Caco-2 (cell line): ENCODE measurements at regions not wholly inside any gene's neighbourhood (a gene's known extent, or its start where the extent isn't known, plus 50 kb on each side); places are given as distances from the start of the nearest gene placed in this dataset.

ENCODE experiments used
- BruUV-seq: library from RNA; stranded (reverse); fragments of 400-500 nt; replicated peaks from 2 replicates; lab custom pipeline; 2021; lab: Mats Ljungman, UMichigan
- CTCF ChIA-PET: fragments of 300-600 bp; sonication (Branson Sonifier 250); formaldehyde crosslinking; loops from one replicate; lab custom pipeline; 2022; ENCODE audit warnings: antibody characterized with exemption; lab: Charles Lee
- POLR2A ChIA-PET: fragments of 300-600 bp; sonication (Branson Sonifier 250); formaldehyde crosslinking; loops from one replicate; lab custom pipeline; 2022; ENCODE audit warnings: antibody characterized with exemption; lab: Charles Lee
- DNase-seq, 2 experiments: peaks; one replicate each; pipeline versions ENCODE4 v3.0.0 to v3.0.0-alpha.2; 2020 to 2022
- H3K27me3 ChIP-seq: replicated peaks from 2 replicates; pipeline ENCODE4 v1.6.0; 2011; ENCODE audit warnings: low read length; ENCODE audit not compliant: control insufficient read depth, insufficient read depth
- H3K36me3 ChIP-seq: 2 replicates; pipeline ENCODE4 v1.5.1; 2011; ENCODE audit warnings: low read length; ENCODE audit not compliant: control insufficient read depth, insufficient read depth
- H3K4me1 ChIP-seq: fragments of 250-450 bp; sonication (Bioruptor Pico); 2 replicates; pipeline ENCODE4 v1.5.1; 2020; ENCODE audit warnings: mild to moderate bottlenecking
- H3K4me3 ChIP-seq: 2 replicates; pipeline ENCODE4 v1.5.1; 2011; ENCODE audit warnings: low read depth, mild to moderate bottlenecking, control low read depth, low read length
- H3K9me3 ChIP-seq: fragments of 250-450 bp; sonication (Bioruptor Pico); 2 replicates; pipeline ENCODE4 v1.5.1; 2020; ENCODE audit warnings: mild to moderate bottlenecking, moderate library complexity
- H3K27ac Mint-ChIP-seq: one replicate; pipeline ENCODE4 v1.8.0; 2022; ENCODE audit warnings: mixed read lengths; ENCODE audit not compliant: unreplicated experiment
- H3K27me3 Mint-ChIP-seq: one replicate; pipeline ENCODE4 v1.8.0; 2022; ENCODE audit warnings: mixed read lengths; ENCODE audit not compliant: insufficient read depth, unreplicated experiment
- H3K36me3 Mint-ChIP-seq: one replicate; pipeline ENCODE4 v1.8.0; 2022; ENCODE audit warnings: mild to moderate bottlenecking, mixed read lengths; ENCODE audit not compliant: insufficient read depth, unreplicated experiment
- H3K4me1 Mint-ChIP-seq: one replicate; pipeline ENCODE4 v1.8.0; 2022; ENCODE audit warnings: low read depth, mixed read lengths; ENCODE audit not compliant: unreplicated experiment
- H3K4me3 Mint-ChIP-seq: one replicate; pipeline ENCODE4 v1.8.0; 2022; ENCODE audit warnings: mild to moderate bottlenecking, moderate library complexity, mixed read lengths; ENCODE audit not compliant: unreplicated experiment
- H3K9me3 Mint-ChIP-seq: one replicate; pipeline ENCODE4 v1.8.0; 2022; ENCODE audit warnings: mixed read lengths; ENCODE audit not compliant: unreplicated experiment
- CTCF ChIP-seq, 2 experiments: fragments of 200-600 bp in 1 of 2; IDR thresholded peaks; 1 replicate in 1 of 2; 2 replicates in 1 of 2; pipeline versions ENCODE4 v1.5.1 to v1.8.0; 2011 to 2022; ENCODE audit warnings: antibody characterized with exemption in 1 of 2, control low read depth in 1 of 2, inconsistent platforms in 1 of 2, low read depth in 1 of 2, low read length in 1 of 2, mild to moderate bottlenecking in 1 of 2, moderate library complexity in 1 of 2; ENCODE audit not compliant: insufficient read depth in 1 of 2, severe bottlenecking in 1 of 2, unreplicated experiment in 1 of 2
- intact Hi-C: fragments of 100-400 bp; cut with micrococcal nuclease; formaldehyde crosslinking; loops from one replicate; pipeline ENCODE4 v1.10.0; 2022; ENCODE audit not compliant: unreplicated experiment

GRCh38 chr3:146300768-146301167, 49.9 kb upstream of the PLSCR4 start:
- ChIA-PET CTCF (no interaction called here), POLR2A (no interaction called here)
- no TSS peak for BruUV-seq
- DNase-seq = no peak
- Mint-ChIP-seq H3K9me3 (peaks cover 19% of the 10 kb centered on the region), H3K4me1 (no peaks in the 10 kb centered on the region), H3K4me3 (no peak overlapping the region), H3K36me3 (no peaks in the 10 kb centered on the region), H3K27ac (no peak overlapping the region), H3K27me3 (no peaks in the 10 kb centered on the region)
- Histone ChIP-seq H3K27me3 (no peaks in the 10 kb centered on the region), H3K4me3 (no peak overlapping the region), H3K36me3 (no peaks in the 10 kb centered on the region), H3K4me1 (no peaks in the 10 kb centered on the region), H3K9me3 (no peaks in the 10 kb centered on the region)
- TF ChIP-seq CTCF (IDR thresholded peaks at IDR 0.05; ENCODE audit: insufficient read depth in 1 of 2, low read depth in 1 of 2, low read length in 1 of 2, severe bottlenecking in 1 of 2, unreplicated experiment in 1 of 2) = no peak
- intact Hi-C loops = no loop called here
